ENCODE measurements at regions not wholly inside any gene's neighbourhood (a gene's known extent, or its start where the extent isn't known, plus 50 kb on each side); places are given as distances from the start of the nearest gene placed in this dataset.
"Not testable (repeated sequence)": the region's sequence is repeated elsewhere in the genome, so short reads cannot be mapped to it uniquely, and the experiment has no call there.

- TF ChIP-seq, protein P1, sequence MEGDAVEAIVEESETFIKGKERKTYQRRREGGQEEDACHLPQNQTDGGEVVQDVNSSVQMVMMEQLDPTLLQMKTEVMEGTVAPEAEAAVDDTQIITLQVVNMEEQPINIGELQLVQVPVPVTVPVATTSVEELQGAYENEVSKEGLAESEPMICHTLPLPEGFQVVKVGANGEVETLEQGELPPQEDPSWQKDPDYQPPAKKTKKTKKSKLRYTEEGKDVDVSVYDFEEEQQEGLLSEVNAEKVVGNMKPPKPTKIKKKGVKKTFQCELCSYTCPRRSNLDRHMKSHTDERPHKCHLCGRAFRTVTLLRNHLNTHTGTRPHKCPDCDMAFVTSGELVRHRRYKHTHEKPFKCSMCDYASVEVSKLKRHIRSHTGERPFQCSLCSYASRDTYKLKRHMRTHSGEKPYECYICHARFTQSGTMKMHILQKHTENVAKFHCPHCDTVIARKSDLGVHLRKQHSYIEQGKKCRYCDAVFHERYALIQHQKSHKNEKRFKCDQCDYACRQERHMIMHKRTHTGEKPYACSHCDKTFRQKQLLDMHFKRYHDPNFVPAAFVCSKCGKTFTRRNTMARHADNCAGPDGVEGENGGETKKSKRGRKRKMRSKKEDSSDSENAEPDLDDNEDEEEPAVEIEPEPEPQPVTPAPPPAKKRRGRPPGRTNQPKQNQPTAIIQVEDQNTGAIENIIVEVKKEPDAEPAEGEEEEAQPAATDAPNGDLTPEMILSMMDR (IDR thresholded peaks at IDR 0.05; ENCODE audit: low read length): not testable (repeated sequence)
- not testable (repeated sequence) for TF ChIP-seq EZH2 (optimal IDR thresholded peaks at IDR 0.05; ENCODE audit: low read depth, low read length)
Measured at GRCh38 chr6:832804-833203, 139.9 kb upstream of the EXOC2 start.

Measured in MM.1S (cell line).